ENCODE measurements at regions not wholly inside any gene's neighbourhood (a gene's known extent, or its start where the extent isn't known, plus 50 kb on each side); places are given as distances from the start of the nearest gene placed in this dataset.
"Not testable (repeated sequence)": the region's sequence is repeated elsewhere in the genome, so short reads cannot be mapped to it uniquely, and the experiment has no call there.

DNA sequence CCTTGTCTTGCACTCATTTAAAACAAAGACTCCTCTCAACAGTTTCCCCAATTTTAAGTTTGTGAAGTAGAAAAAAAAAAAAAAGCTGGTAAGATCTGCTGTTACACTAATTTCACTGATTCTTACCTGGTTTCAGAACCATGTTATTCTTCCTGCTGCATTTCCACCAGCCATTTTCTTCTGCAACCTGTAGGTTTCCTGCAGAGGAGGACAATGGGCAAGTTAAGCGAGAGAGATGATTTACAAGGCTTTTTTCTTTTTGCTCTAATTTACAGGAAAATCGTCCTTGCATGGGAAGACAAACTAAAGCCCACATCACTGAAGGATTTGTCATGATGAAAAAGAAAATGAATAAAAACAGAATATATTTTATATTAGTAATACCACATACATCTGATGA is 86.0 kb upstream of the SMARCA2 start:
- no peak overlapping the region for H3K4me3 ChIP-seq (ENCODE audit: low read depth, low read length)
- DNase-seq (ENCODE audit: low read depth) = no peak
- TF ChIP-seq, protein P1, sequence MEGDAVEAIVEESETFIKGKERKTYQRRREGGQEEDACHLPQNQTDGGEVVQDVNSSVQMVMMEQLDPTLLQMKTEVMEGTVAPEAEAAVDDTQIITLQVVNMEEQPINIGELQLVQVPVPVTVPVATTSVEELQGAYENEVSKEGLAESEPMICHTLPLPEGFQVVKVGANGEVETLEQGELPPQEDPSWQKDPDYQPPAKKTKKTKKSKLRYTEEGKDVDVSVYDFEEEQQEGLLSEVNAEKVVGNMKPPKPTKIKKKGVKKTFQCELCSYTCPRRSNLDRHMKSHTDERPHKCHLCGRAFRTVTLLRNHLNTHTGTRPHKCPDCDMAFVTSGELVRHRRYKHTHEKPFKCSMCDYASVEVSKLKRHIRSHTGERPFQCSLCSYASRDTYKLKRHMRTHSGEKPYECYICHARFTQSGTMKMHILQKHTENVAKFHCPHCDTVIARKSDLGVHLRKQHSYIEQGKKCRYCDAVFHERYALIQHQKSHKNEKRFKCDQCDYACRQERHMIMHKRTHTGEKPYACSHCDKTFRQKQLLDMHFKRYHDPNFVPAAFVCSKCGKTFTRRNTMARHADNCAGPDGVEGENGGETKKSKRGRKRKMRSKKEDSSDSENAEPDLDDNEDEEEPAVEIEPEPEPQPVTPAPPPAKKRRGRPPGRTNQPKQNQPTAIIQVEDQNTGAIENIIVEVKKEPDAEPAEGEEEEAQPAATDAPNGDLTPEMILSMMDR (IDR thresholded peaks at IDR 0.05; ENCODE audit: insufficient read depth, low read depth, low read length) = no peak

GRCh38 chr9:1929722-1930244 is 85.4 kb upstream of the SMARCA2 start:
- TF ChIP-seq, protein P1 (IDR thresholded peaks at IDR 0.05; ENCODE audit: insufficient read depth, low read depth, low read length) = no peak
- DNase-seq (ENCODE audit: low read depth) = no peak

DNA sequence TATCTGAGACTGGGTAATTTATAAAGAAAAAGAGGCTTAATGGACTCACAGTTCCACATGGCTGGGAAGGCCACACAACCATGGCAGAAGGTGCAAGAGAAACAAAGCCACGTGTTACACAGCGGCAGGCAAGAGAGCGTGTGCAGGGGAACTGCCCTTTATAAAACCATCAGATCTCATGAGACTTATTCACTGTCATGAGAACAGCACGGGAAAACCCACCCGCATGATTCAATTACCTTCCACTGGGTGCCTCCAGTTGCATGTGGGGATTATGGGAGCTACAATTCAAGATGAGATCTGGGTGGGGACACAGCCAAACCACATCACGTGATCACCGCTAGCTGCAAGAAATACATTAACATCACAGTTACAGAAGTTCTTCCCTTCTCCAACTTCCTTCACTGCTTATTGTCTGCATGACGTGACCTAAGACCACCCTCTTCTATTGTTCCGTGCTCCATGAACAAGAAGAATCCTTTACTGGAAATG is 84.9 kb upstream of the SMARCA2 start:
- not testable (repeated sequence) for DNase-seq (ENCODE audit: low read depth); H3K4me3 ChIP-seq (ENCODE audit: low read depth, low read length)

More at GRCh38 chr9:1929722-1930244, 85.4 kb upstream of the SMARCA2 start:
- no peak overlapping the region for H3K4me3 ChIP-seq (ENCODE audit: low read depth, low read length)

DNA sequence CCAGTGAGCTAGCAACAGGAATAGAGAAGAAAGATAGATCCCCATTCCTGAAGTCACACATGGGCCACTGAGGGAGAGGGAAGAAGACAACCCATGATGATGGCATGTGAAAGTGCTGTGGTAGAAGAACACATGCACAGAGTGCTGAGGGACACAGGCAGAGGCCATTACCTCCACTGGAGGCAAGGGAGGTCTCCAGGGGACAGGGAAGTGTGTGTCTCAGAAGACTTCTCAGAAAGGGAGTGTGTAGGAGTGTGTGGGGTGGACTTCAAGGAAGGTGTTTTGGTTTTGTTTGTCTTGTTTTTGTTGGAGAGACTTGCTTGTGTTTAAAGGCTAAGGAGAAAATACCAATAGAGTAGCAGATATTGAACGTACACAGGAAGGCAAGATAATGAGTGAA is 77.0 kb upstream of the SMARCA2 start:
- H3K4me3 ChIP-seq (ENCODE audit: low read depth, low read length) = no peak overlapping the region
- DNase-seq (ENCODE audit: low read depth) = no peak
- TF ChIP-seq, protein P1 (IDR thresholded peaks at IDR 0.05; ENCODE audit: insufficient read depth, low read depth, low read length) = no peak

DNA sequence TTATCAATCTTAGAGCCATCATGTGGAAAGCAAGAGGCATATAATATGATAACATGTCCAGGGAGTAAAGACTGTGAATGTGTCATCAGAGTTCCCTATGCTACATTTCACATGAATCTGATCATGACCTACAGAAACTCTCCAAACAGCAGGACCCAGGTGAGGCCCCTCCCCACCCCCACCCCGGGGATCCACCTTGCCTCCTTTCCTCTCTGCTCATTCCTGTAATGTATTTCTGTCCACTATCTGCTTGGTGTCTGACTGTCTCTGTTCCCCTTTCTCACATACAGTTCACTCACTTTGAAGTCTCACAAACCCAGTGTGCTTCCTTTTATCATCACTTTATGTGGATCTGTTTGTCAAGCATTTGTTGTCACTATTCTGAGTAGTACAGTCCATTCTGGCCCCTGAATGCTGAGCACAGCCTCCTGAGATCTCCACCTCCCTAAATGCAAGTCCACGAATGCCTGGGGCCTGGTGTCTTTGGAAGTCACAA is 76.4 kb upstream of the SMARCA2 start:
- DNase-seq (ENCODE audit: low read depth) = no peak
- no peak overlapping the region for H3K4me3 ChIP-seq (ENCODE audit: low read depth, low read length)
- TF ChIP-seq, protein P1 (IDR thresholded peaks at IDR 0.05; ENCODE audit: insufficient read depth, low read depth, low read length) = no peak

DNA sequence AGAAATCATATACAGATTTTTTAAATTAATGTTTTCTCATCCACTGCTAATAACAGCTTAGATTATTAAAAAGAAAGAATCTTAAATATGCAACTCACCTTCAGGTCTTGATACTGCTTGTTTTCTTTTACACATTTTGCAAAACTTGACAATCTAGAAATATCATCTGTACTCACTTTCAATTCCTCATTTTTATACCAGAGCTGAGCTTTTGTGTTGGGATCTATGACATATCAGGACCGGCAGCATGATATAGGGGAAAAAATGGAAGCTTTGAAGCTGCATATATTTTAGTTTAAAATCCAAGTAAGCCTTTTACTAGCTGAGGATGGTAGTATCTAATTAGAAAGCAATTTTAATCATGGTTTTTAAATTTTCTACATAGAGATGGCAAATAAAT is 75.7 kb upstream of the SMARCA2 start:
- DNase-seq (ENCODE audit: low read depth) = no peak
- H3K4me3 ChIP-seq (ENCODE audit: low read depth, low read length) = no peak overlapping the region
- TF ChIP-seq, protein P1 (IDR thresholded peaks at IDR 0.05; ENCODE audit: insufficient read depth, low read depth, low read length) = no peak

DNA sequence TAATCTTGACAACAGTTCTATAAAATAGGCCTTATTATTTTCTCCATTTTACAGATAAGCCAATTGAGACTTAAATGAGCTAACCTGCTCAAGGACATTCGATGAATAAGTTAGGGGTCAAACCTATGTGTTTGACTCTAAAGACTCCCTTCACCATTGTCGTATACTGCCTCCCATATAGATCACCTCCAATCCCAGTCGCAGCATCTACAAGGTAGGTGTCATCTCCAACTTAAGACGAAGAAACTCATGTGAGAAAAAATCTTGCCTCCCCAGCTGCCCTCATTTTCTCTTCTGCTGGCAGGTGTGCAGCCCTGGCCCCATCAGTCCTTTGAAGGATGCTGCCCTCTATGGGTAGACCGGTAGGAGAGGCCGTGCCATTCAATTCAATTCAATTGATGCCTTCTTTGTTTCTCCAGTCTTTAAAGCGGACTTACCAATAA is 75.2 kb upstream of the SMARCA2 start:
- TF ChIP-seq, protein P1 (IDR thresholded peaks at IDR 0.05; ENCODE audit: insufficient read depth, low read depth, low read length) = peak; percentile 52
- no peak overlapping the region for H3K4me3 ChIP-seq (ENCODE audit: low read depth, low read length)
- peak; percentile 3 for DNase-seq (ENCODE audit: low read depth)

All from fibroblast of villous mesenchyme (primary cell).